H1 (cell line): ENCODE measurements at regions not wholly inside any gene's neighbourhood (a gene's known extent, or its start where the extent isn't known, plus 50 kb on each side); places are given as distances from the start of the nearest gene placed in this dataset.

Experiments
- ASH2L ChIP-seq: fragments of 200-600, 300-600 bp; sonication (generic); IDR thresholded peaks from one replicate; pipeline ENCODE4 v1.7.1; 2017; ENCODE audit warnings: low read length
- KDM4A ChIP-seq: IDR thresholded peaks from one replicate; pipeline ENCODE4 v1.7.1; 2012; ENCODE audit warnings: low read depth, mild to moderate bottlenecking, moderate library complexity, low read length, inconsistent platforms; ENCODE audit not compliant: severe bottlenecking
- POLR2AphosphoS5 ChIP-seq: IDR thresholded peaks from 2 replicates; pipeline ENCODE4 v1.6.1; 2011; ENCODE audit warnings: low read depth, low read length
- RXRA ChIP-seq: IDR thresholded peaks from 2 replicates; pipeline ENCODE4 v1.6.1; 2011; ENCODE audit warnings: low read depth, mild to moderate bottlenecking, low read length, moderate library complexity; ENCODE audit not compliant: insufficient read depth
- SAP30 ChIP-seq: fragments of 300-600 bp; sonication (generic); IDR thresholded peaks from 2 replicates; pipeline ENCODE4 v1.7.1; 2012; ENCODE audit warnings: low read length, moderate library complexity, mild to moderate bottlenecking, inconsistent platforms; ENCODE audit not compliant: insufficient read depth, insufficient replicate concordance
- TAF7 ChIP-seq: optimal IDR thresholded peaks from 2 replicates; pipeline ENCODE3; 2011; ENCODE audit warnings: low read depth, mild to moderate bottlenecking, inconsistent platforms, low read length, moderate library complexity, borderline replicate concordance
- YY1 ChIP-seq: IDR thresholded peaks from 2 replicates; pipeline ENCODE4 v1.6.1; 2011; ENCODE audit warnings: low read depth, mild to moderate bottlenecking, low read length
- TF ChIP-seq, protein P1 (sequence below), 3 experiments: IDR thresholded peaks; 1 replicate in 2 of 3; 2 replicates in 1 of 3; pipeline versions ENCODE4 v1.5.1 to v1.6.1; 2011; ENCODE audit warnings: low read length in 3 of 3, mild to moderate bottlenecking in 3 of 3, inconsistent platforms in 2 of 3, low read depth in 1 of 3, moderate library complexity in 1 of 3; ENCODE audit not compliant: insufficient read depth in 1 of 3; ENCODE audit errors: control extremely low read depth in 1 of 3
- TF ChIP-seq, protein P2 (sequence below): IDR thresholded peaks from 2 replicates; pipeline ENCODE4 v1.6.1; 2012; ENCODE audit warnings: inconsistent platforms

DNA sequence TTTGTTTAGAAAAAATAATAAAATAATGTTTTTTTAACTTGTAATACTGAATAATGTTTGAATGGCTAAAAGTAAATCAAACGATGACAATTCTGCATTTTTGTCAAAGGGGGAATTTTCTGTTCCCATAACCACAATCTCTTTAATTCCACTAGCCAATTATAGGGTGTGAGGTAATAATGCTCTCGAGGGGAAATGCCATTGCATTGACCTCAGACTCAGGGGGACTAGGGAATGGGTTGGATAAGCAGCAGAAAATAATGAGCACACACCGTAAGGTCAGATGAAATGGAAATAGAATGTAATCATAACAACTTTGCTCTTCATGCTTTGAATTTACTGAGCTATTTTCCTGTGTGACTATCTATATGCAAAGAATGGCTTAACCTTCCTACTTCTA lies 584.7 kb downstream of the RFPL4B start:
- TF ChIP-seq, protein P1, sequence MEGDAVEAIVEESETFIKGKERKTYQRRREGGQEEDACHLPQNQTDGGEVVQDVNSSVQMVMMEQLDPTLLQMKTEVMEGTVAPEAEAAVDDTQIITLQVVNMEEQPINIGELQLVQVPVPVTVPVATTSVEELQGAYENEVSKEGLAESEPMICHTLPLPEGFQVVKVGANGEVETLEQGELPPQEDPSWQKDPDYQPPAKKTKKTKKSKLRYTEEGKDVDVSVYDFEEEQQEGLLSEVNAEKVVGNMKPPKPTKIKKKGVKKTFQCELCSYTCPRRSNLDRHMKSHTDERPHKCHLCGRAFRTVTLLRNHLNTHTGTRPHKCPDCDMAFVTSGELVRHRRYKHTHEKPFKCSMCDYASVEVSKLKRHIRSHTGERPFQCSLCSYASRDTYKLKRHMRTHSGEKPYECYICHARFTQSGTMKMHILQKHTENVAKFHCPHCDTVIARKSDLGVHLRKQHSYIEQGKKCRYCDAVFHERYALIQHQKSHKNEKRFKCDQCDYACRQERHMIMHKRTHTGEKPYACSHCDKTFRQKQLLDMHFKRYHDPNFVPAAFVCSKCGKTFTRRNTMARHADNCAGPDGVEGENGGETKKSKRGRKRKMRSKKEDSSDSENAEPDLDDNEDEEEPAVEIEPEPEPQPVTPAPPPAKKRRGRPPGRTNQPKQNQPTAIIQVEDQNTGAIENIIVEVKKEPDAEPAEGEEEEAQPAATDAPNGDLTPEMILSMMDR (IDR thresholded peaks at IDR 0.05; ENCODE audit: control extremely low read depth in 1 of 3, insufficient read depth in 1 of 3, low read depth in 1 of 3, low read length in 3 of 3) = no peak
- TF ChIP-seq, protein P2, sequence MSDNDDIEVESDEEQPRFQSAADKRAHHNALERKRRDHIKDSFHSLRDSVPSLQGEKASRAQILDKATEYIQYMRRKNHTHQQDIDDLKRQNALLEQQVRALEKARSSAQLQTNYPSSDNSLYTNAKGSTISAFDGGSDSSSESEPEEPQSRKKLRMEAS = no peak
- TF ChIP-seq KDM4A = no peak
- TF ChIP-seq TAF7 = no peak
- no peak for TF ChIP-seq ASH2L
- TF ChIP-seq POLR2AphosphoS5 = no peak
- no peak for TF ChIP-seq RXRA
- no peak for TF ChIP-seq YY1
- no peak for TF ChIP-seq SAP30
